Naive thymus-derived CD4-positive, alpha-beta T cell (primary cell): ENCODE measurements at regions not wholly inside any gene's neighbourhood (a gene's known extent, or its start where the extent isn't known, plus 50 kb on each side); places are given as distances from the start of the nearest gene placed in this dataset.

Source experiments
- ATAC-seq: fragments of 150-1000 bp; cut with Tn5 transposase; 2 replicates; pipeline ENCODE4 v1.10.0; 2021; ENCODE audit warnings: mild to moderate bottlenecking, moderate library complexity
- CTCF ChIA-PET: fragments of 350-600 bp; sonication (Branson Sonifier 250); formaldehyde crosslinking; loops from one replicate; lab custom pipeline; 2021; ENCODE audit warnings: antibody characterized with exemption; lab: Charles Lee
- POLR2A ChIA-PET: fragments of 350-600 bp; sonication (Branson Sonifier 250); formaldehyde crosslinking; loops from one replicate; lab custom pipeline; 2021; ENCODE audit warnings: antibody characterized with exemption, inconsistent platforms; lab: Charles Lee
- DNase-seq, 9 donors: peaks; one replicate each; pipeline versions ENCODE4 v3.0.0 to v3.0.0-alpha.2; 2020 to 2022; ENCODE audit warnings: mixed read lengths in 1 of 9
- H3K27ac ChIP-seq: one replicate; pipeline ENCODE4 v1.7.0; 2013; ENCODE audit warnings: mild to moderate bottlenecking, low read depth, low read length, moderate library complexity
- H3K27me3 ChIP-seq, 2 donors: one replicate each; pipeline ENCODE4 v1.7.0; 2013; ENCODE audit warnings: low read length in 2 of 2, mild to moderate bottlenecking in 2 of 2, moderate library complexity in 2 of 2; ENCODE audit not compliant: control insufficient read depth in 2 of 2, insufficient read depth in 2 of 2
- H3K36me3 ChIP-seq, 3 experiments: 1 replicate in 2 of 3; 2 replicates in 1 of 3; pipeline ENCODE4 v1.7.0; 2013; ENCODE audit warnings: low read length in 3 of 3, mild to moderate bottlenecking in 3 of 3, moderate library complexity in 1 of 3; ENCODE audit not compliant: insufficient read depth in 3 of 3, control insufficient read depth in 2 of 3
- H3K4me1 ChIP-seq, 2 donors: one replicate each; pipeline ENCODE4 v1.7.0; 2013; ENCODE audit warnings: low read length in 2 of 2, mild to moderate bottlenecking in 2 of 2, moderate library complexity in 1 of 2; ENCODE audit not compliant: control insufficient read depth in 2 of 2, insufficient read depth in 2 of 2
- H3K4me3 ChIP-seq: 2 replicates; pipeline ENCODE4 v1.7.0; 2013; ENCODE audit warnings: mild to moderate bottlenecking, low read length
- H3K9me3 ChIP-seq, 3 experiments: 1 replicate in 2 of 3; 2 replicates in 1 of 3; pipeline ENCODE4 v1.7.0; 2013; ENCODE audit warnings: low read length in 3 of 3; ENCODE audit not compliant: control insufficient read depth in 2 of 3
- H3K27ac Mint-ChIP-seq, 9 donors: one replicate each; pipeline ENCODE4 v1.8.0; 2020 to 2022; ENCODE audit warnings: mixed read lengths in 9 of 9, mild to moderate bottlenecking in 8 of 9, moderate library complexity in 5 of 9, inconsistent platforms in 2 of 9
- H3K27me3 Mint-ChIP-seq, 5 donors: one replicate each; pipeline ENCODE4 v1.8.0; 2021 to 2022; ENCODE audit warnings: mixed read lengths in 5 of 5, mild to moderate bottlenecking in 1 of 5
- H3K36me3 Mint-ChIP-seq, 5 donors: one replicate each; pipeline ENCODE4 v1.8.0; 2020 to 2022; ENCODE audit warnings: mixed read lengths in 5 of 5, mild to moderate bottlenecking in 3 of 5, inconsistent platforms in 1 of 5
- H3K4me1 Mint-ChIP-seq, 7 donors: one replicate each; pipeline ENCODE4 v1.8.0; 2020 to 2022; ENCODE audit warnings: mixed read lengths in 7 of 7, mild to moderate bottlenecking in 3 of 7, inconsistent platforms in 1 of 7
- H3K4me3 Mint-ChIP-seq, 10 donors: one replicate each; pipeline ENCODE4 v1.8.0; 2020 to 2022; ENCODE audit warnings: mild to moderate bottlenecking in 10 of 10, mixed read lengths in 10 of 10, moderate library complexity in 6 of 10, inconsistent platforms in 2 of 10
- H3K9me3 Mint-ChIP-seq, 11 donors: one replicate each; pipeline ENCODE4 v1.8.0; 2020 to 2022; ENCODE audit warnings: mixed read lengths in 11 of 11, mild to moderate bottlenecking in 4 of 11, inconsistent platforms in 1 of 11, moderate library complexity in 1 of 11
- intact Hi-C, 2 donors: fragments of 100-400 bp; cut with micrococcal nuclease; formaldehyde crosslinking; loops; one replicate each; pipeline ENCODE4 v1.15.1; 2023

DNA sequence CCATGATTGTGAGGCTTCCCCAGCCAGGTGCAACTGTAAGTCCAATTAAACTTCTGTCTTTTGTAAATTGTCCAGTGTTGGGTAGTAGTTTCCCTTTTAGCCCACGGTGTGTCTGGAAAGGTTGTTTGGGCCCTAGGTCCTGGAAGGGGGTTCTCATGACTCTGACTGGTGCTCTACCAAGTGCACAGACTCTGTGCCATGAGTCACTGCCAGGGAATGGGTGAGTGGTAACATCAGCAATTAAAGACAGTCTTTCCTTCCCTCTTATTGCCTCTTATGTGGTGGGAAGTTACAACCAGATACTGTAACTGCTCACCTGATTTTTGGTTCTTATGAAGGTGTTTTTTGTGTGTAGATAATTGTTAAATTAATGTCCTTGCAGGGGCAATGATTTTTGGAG lies 141.2 kb downstream of the PRDM9 start:
- H3K4me1 ChIP-seq, result no peaks in the 10 kb centered on the region
- POLR2A ChIA-PET, result no interaction called here
- Mint-ChIP-seq H3K4me1 (no peaks in the 10 kb centered on the region), H3K36me3 (no peaks in the 10 kb centered on the region), H3K27ac (no peak overlapping the region), H3K27me3 (no peaks in the 10 kb centered on the region), H3K4me3 (no peak overlapping the region), H3K9me3 (peaks cover 0 to 43% (median 13%) of the 10 kb centered on the region in 11 donors)
- intact Hi-C loops, result no loop called here
- no peaks in the 10 kb centered on the region for H3K36me3 ChIP-seq
- no peak for DNase-seq
- ATAC-seq, result no peak
- H3K27ac ChIP-seq, result no peak overlapping the region
- no peaks in the 10 kb centered on the region for H3K9me3 ChIP-seq
- H3K4me3 ChIP-seq, result no peak overlapping the region
- H3K27me3 ChIP-seq, result no peaks in the 10 kb centered on the region
- CTCF ChIA-PET, result no interaction called here

DNA sequence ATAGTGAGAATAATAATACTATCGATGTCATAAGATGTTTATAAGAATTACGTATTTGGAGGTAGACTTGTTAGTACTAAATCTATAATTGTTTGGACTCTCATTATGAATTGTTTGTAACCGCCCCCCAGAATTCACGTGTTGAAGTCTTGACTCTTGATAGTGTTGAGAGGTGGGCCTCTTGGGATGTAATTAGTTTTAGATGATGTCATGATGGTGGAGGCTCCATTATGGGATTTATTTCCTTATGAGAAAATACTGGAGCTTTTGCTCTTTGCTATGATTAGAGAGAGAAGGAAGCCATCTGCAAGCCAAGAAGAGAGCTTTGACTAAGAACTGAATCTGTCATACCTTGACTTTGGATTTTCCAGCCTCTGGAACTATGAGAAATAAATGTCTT lies 142.2 kb downstream of the PRDM9 start:
- Histone ChIP-seq H3K36me3 (no peaks in the 10 kb centered on the region), H3K9me3 (no peaks in the 10 kb centered on the region), H3K27me3 (no peaks in the 10 kb centered on the region), H3K4me1 (no peaks in the 10 kb centered on the region), H3K4me3 (no peak overlapping the region), H3K27ac (no peak overlapping the region)
- Mint-ChIP-seq H3K9me3 (peaks cover 0 to 34% (median 11%) of the 10 kb centered on the region in 11 donors), H3K27ac (no peak overlapping the region), H3K36me3 (no peaks in the 10 kb centered on the region), H3K27me3 (no peaks in the 10 kb centered on the region), H3K4me3 (no peak overlapping the region), H3K4me1 (no peaks in the 10 kb centered on the region)
- ChIA-PET POLR2A (no interaction called here), CTCF (no interaction called here)
- intact Hi-C loops, result no loop called here
- DNase-seq (no peak), ATAC-seq (no peak)

DNA sequence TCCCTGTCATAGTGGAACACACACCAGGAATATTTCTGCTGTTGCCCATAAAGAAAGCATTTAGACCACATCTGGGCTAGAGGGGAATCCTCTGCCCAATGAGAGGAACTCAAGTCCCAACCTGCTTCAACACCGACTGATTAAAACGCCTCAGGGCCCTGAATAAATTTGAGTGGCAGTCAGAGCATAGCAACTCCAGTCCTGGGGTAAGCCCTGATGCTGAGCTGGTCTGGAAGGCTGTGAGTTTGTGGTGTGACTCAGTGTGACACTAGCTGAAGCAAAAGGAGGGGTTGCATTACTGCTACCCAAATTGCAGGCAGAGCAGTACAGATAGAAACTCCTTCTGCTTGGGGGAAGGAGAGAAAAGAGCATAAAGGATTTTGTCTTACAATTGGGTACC lies 148.3 kb downstream of the PRDM9 start:
- no peak overlapping the region for H3K4me3 Mint-ChIP-seq
- POLR2A ChIA-PET, result no interaction called here
- no peak overlapping the region for H3K27ac Mint-ChIP-seq
- Histone ChIP-seq H3K4me3 (no peak overlapping the region), H3K9me3 (peaks cover 0 to 4% (median 0%) of the 10 kb centered on the region in 3 experiments), H3K4me1 (no peaks in the 10 kb centered on the region), H3K27ac (no peak overlapping the region), H3K36me3 (no peaks in the 10 kb centered on the region), H3K27me3 (no peaks in the 10 kb centered on the region)
- intact Hi-C loops, result no loop called here
- H3K9me3 Mint-ChIP-seq, result peaks cover 0 to 12% (median 6%) of the 10 kb centered on the region in 11 donors
- no peaks in the 10 kb centered on the region for H3K4me1 Mint-ChIP-seq
- CTCF ChIA-PET, result no interaction called here
- H3K36me3 Mint-ChIP-seq, result no peaks in the 10 kb centered on the region
- ATAC-seq (no peak), DNase-seq (no peak)
- H3K27me3 Mint-ChIP-seq, result no peaks in the 10 kb centered on the region

DNA sequence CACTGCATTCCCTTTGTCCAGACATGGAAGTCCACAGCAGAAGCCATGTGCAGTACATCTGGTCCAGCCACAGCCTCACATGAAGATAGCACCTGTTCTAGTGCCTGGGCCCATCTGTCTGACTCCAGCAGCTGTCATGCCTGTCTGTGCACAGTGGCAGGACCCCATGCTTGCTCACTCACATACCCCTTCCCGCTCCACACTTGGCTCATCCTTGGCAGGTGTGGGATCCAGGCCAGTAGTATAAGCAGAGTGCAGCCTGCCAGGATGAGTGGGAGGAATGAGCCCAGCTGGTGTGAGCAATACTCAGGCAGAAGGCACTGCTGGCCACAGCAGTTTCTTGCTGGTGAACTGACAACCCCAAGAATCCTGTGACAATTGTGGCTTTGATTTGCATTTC lies 168.0 kb downstream of the PRDM9 start:
- intact Hi-C loops, result no loop called here
- H3K27me3 Mint-ChIP-seq, result no peaks in the 10 kb centered on the region
- Histone ChIP-seq H3K9me3 (peaks cover 0 to 2% (median 0%) of the 10 kb centered on the region in 3 experiments), H3K27ac (no peak overlapping the region), H3K4me1 (no peaks in the 10 kb centered on the region), H3K4me3 (no peak overlapping the region), H3K36me3 (no peaks in the 10 kb centered on the region), H3K27me3 (no peaks in the 10 kb centered on the region)
- no peak overlapping the region for H3K27ac Mint-ChIP-seq
- H3K36me3 Mint-ChIP-seq, result no peaks in the 10 kb centered on the region
- DNase-seq, result no peak
- no peak for ATAC-seq
- H3K4me1 Mint-ChIP-seq, result no peaks in the 10 kb centered on the region
- CTCF ChIA-PET, result no interaction called here
- H3K4me3 Mint-ChIP-seq, result no peak overlapping the region
- POLR2A ChIA-PET, result no interaction called here
- H3K9me3 Mint-ChIP-seq, result peaks cover 5 to 33% (median 8%) of the 10 kb centered on the region in 11 donors

DNA sequence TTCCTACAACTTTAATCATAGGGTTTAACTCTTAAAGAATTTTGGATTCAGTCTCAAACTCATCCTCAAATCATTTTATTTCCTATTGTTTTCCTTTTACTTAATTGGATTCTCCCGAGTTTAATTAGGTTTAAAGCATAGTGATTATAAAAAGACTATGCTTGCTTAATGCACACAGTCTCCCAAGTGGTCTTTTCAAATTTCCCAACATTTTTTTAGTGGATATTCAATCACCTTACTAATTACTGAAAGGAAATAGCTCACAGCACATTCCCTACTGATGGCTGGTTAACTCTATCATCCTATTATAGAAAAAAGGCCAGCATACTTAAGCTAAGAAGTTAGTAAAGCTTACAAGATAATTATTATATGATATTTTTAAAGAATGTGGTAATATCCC lies 170.6 kb downstream of the PRDM9 start:
- ChIA-PET CTCF (no interaction called here), POLR2A (no interaction called here)
- ATAC-seq (no peak), DNase-seq (no peak)
- intact Hi-C loops, result no loop called here
- Mint-ChIP-seq H3K36me3 (no peaks in the 10 kb centered on the region), H3K27me3 (no peaks in the 10 kb centered on the region), H3K9me3 (peaks cover 0 to 32% (median 6%) of the 10 kb centered on the region in 11 donors), H3K4me3 (no peak overlapping the region), H3K27ac (no peak overlapping the region), H3K4me1 (no peaks in the 10 kb centered on the region)
- H3K4me3 ChIP-seq, result no peak overlapping the region
- H3K27me3 ChIP-seq, result no peaks in the 10 kb centered on the region
- H3K4me1 ChIP-seq, result no peaks in the 10 kb centered on the region
- H3K36me3 ChIP-seq, result no peaks in the 10 kb centered on the region
- peaks cover 0 to 7% (median 0%) of the 10 kb centered on the region in 3 experiments for H3K9me3 ChIP-seq
- H3K27ac ChIP-seq, result no peak overlapping the region

DNA sequence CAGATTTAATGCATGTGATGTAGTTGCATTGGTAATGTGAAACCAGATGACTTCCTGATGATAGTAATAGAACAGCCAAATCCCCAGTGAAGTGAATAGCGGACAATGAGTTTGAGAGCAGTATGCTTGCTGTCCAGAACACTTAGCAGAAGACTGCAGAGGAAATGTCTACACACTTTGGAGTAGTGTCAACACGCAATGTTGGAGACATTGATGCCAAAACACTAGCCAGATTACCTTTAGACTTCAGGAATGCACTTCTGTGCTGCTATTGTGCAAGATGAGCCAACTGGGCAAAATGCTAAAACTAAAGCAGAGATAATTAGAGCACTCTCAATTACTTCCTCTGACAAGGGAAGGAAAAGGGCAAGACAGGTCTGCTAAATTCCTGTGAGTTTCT lies 176.7 kb downstream of the PRDM9 start:
- no peaks in the 10 kb centered on the region for H3K36me3 ChIP-seq
- no peaks in the 10 kb centered on the region for H3K4me1 Mint-ChIP-seq
- H3K9me3 Mint-ChIP-seq, result peaks cover 0 to 41% (median 12%) of the 10 kb centered on the region in 11 donors
- H3K27ac Mint-ChIP-seq, result no peak overlapping the region
- H3K4me1 ChIP-seq, result no peaks in the 10 kb centered on the region
- ChIA-PET POLR2A (no interaction called here), CTCF (no interaction called here)
- H3K4me3 Mint-ChIP-seq, result no peak overlapping the region
- H3K27me3 ChIP-seq, result no peaks in the 10 kb centered on the region
- peaks cover 0 to 5% (median 0%) of the 10 kb centered on the region in 5 donors for H3K36me3 Mint-ChIP-seq
- peaks cover 0 to 12% (median 0%) of the 10 kb centered on the region in 3 experiments for H3K9me3 ChIP-seq
- no peak overlapping the region for H3K27ac ChIP-seq
- H3K27me3 Mint-ChIP-seq, result no peaks in the 10 kb centered on the region
- intact Hi-C loops, result no loop called here
- H3K4me3 ChIP-seq, result no peak overlapping the region
- DNase-seq (no peak), ATAC-seq (no peak)

DNA sequence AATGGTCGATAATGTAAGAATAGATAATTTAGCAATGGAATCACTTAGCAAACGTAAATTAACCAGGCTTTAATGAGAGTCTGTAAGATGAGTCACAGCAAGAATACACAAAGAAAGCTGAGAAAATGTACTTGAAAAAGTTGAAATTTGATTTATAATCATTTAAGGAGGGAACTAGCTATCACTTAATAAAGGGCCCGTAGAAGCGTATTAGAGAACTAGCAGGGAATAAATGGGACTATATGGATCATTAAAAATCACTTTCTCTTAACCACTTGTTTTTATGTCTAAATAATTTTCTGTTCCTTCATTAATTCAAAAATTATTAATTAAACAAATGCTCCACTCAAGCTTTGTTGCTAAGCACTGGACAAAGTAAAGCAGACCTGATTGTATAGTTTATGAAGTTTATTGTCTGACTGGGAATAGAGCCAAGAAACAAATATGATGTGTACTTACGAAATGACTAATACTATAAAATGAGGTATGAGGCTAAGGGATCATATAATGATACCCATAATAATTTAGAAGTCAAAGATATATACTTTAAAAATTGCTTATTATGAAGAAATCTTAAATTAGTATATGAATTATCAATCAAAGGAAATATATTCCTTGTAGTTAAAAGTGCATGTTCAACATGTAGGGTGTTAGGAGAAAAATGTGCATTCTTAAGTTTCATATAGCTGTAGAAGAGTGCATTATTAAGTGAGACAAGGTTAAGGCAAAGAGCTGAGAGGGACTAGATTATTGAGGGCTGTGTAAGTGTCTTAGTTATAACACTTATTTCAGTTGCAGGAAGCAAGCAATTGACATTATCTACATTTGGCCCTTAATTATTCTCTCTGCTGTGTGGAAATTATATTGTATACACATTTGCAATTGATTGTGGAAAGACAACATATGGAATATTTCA lies 196.8 kb downstream of the PRDM9 start:
- no peak overlapping the region for H3K4me3 Mint-ChIP-seq
- H3K4me1 ChIP-seq, result no peaks in the 10 kb centered on the region
- peaks cover 0 to 12% (median 5%) of the 10 kb centered on the region in 11 donors for H3K9me3 Mint-ChIP-seq
- H3K27me3 ChIP-seq, result no peaks in the 10 kb centered on the region
- ATAC-seq (no peak), DNase-seq (no peak)
- peaks cover 0 to 1% (median 0%) of the 10 kb centered on the region in 7 donors for H3K4me1 Mint-ChIP-seq
- intact Hi-C loops, result no loop called here
- H3K9me3 ChIP-seq, result no peaks in the 10 kb centered on the region
- ChIA-PET POLR2A (no interaction called here), CTCF (interaction anchor here (0.7 kb wide), 1 partner anchor 83 kb away, joined by 3 read pairs; no protein-coding TSS in a partner anchor)
- H3K27me3 Mint-ChIP-seq, result no peaks in the 10 kb centered on the region
- H3K27ac ChIP-seq, result no peak overlapping the region
- no peaks in the 10 kb centered on the region for H3K36me3 Mint-ChIP-seq
- H3K27ac Mint-ChIP-seq, result no peak overlapping the region
- no peaks in the 10 kb centered on the region for H3K36me3 ChIP-seq
- no peak overlapping the region for H3K4me3 ChIP-seq
